GM12878 (cell line): ENCODE measurements at regions not wholly inside any gene's neighbourhood (a gene's known extent, or its start where the extent isn't known, plus 50 kb on each side); places are given as distances from the start of the nearest gene placed in this dataset.

Experiments
- ATAC-seq: fragments of 200-7000 bp; cut with Tn5 transposase; 3 replicates; pipeline ENCODE4 v1.9.1; 2020; ENCODE audit warnings: mild to moderate bottlenecking, moderate library complexity
- BruUV-seq: library from RNA; stranded (reverse); fragments of 400-500 nt; replicated peaks from 2 replicates; lab custom pipeline; 2021; lab: Mats Ljungman, UMichigan
- CTCF ChIA-PET: fragments of 300-600 bp; sonication (Branson Sonifier 250); formaldehyde crosslinking; extraction: SDS; loops from one replicate; lab custom pipeline; 2021; ENCODE audit warnings: inconsistent platforms; lab: Yijun Ruan, JAX
- POLR2A ChIA-PET: fragments of 350-600 bp; formaldehyde crosslinking; extraction: SDS; loops from one replicate; lab custom pipeline; 2021; ENCODE audit warnings: inconsistent platforms; lab: Charles Lee
- RAD21 ChIA-PET: fragments of 300-600 bp; sonication (Branson Sonifier 250); formaldehyde crosslinking; loops from one replicate; lab custom pipeline; 2023; ENCODE audit warnings: antibody characterized with exemption; ENCODE audit not compliant: unreplicated experiment; lab: Charles Lee
- SMC1A ChIA-PET: fragments of 300-600 bp; sonication (Branson Sonifier 250); formaldehyde crosslinking; loops from one replicate; lab custom pipeline; 2023; ENCODE audit not compliant: unreplicated experiment, uncharacterized antibody; lab: Charles Lee
- DNase-seq: peaks from one replicate; pipeline ENCODE4 v3.0.0-alpha.2; 2011; ENCODE audit warnings: low read depth, low spot score
- FAIRE-seq: peaks from 3 replicates; lab custom pipeline; 2011; peaks lifted over from hg19 to GRCh38; lab: Jason Lieb, UNC
- H2AFZ ChIP-seq: 2 replicates; pipeline ENCODE4 v1.6.0; 2011; ENCODE audit warnings: low read depth, low read length, control low read depth; ENCODE audit not compliant: control insufficient read depth
- H3K27ac ChIP-seq: 2 replicates; pipeline ENCODE4 v1.5.1; 2011; ENCODE audit warnings: control low read depth; ENCODE audit not compliant: control insufficient read depth, insufficient read depth
- H3K27me3 ChIP-seq, 2 experiments: replicated peaks in 1 of 2; 2 replicates each; pipeline versions ENCODE4 v1.6.0 to v1.6.1; 2011; ENCODE audit warnings: low read length in 1 of 2; ENCODE audit not compliant: control insufficient read depth in 2 of 2, insufficient read depth in 2 of 2
- H3K36me3 ChIP-seq, 2 experiments: 2 replicates each; pipeline ENCODE4 v1.5.1; 2011; ENCODE audit warnings: low read length in 1 of 2; ENCODE audit not compliant: control insufficient read depth in 2 of 2, insufficient read depth in 2 of 2
- H3K4me1 ChIP-seq: 2 replicates; pipeline ENCODE4 v1.6.1; 2011; ENCODE audit warnings: mild to moderate bottlenecking, low read length, moderate library complexity, mixed read lengths; ENCODE audit not compliant: control insufficient read depth, insufficient read depth
- H3K4me2 ChIP-seq: 2 replicates; pipeline ENCODE4 v1.6.0; 2011; ENCODE audit warnings: control low read depth; ENCODE audit not compliant: control insufficient read depth, insufficient read depth
- H3K4me3 ChIP-seq: fragments of 200-600 bp; sonication (generic); 2 replicates; pipeline ENCODE4 v1.5.1; 2016
- H3K79me2 ChIP-seq: 2 replicates; pipeline ENCODE4 v1.6.0; 2011; ENCODE audit warnings: low read length; ENCODE audit not compliant: control insufficient read depth, insufficient read depth
- H3K9ac ChIP-seq: 2 replicates; pipeline ENCODE4 v1.8.0; 2011; ENCODE audit warnings: low read length, control low read depth, mixed read lengths; ENCODE audit not compliant: control insufficient read depth, insufficient read depth
- H3K9me3 ChIP-seq: replicated peaks from 3 replicates; pipeline ENCODE4 v1.5.1; 2011; ENCODE audit warnings: mild to moderate bottlenecking, low read length; ENCODE audit not compliant: control insufficient read depth, insufficient read depth
- H4K20me1 ChIP-seq: 2 replicates; pipeline ENCODE4 v1.6.0; 2011; ENCODE audit not compliant: control insufficient read depth, insufficient read depth
- CHD1 ChIP-seq: IDR thresholded peaks from 2 replicates; pipeline ENCODE4 v1.6.1; 2012; ENCODE audit warnings: low read depth, low read length, improper control_type of control experiment
- CHD4 ChIP-seq: fragments of 200-600 bp; sonication (generic); IDR thresholded peaks from 2 replicates; pipeline ENCODE4 v1.6.1; 2016; ENCODE audit warnings: mild to moderate bottlenecking
- HDGF ChIP-seq: fragments of 450-650 bp; IDR thresholded peaks from 2 replicates; pipeline ENCODE4 v1.6.1; 2016; ENCODE audit warnings: antibody characterized with exemption
- IKZF2 ChIP-seq, 2 experiments: fragments of 450-650 bp; IDR thresholded peaks; 2 replicates each; pipeline ENCODE4 v1.6.1; 2017; ENCODE audit warnings: mild to moderate bottlenecking in 2 of 2, moderate library complexity in 2 of 2
- MYC ChIP-seq: IDR thresholded peaks from 2 replicates; pipeline ENCODE4 v1.6.1; 2011; ENCODE audit warnings: mild to moderate bottlenecking, low read length, moderate library complexity, inconsistent platforms; ENCODE audit not compliant: insufficient read depth, insufficient replicate concordance, insufficient read length, severe bottlenecking
- NRF1 ChIP-seq: conservative IDR thresholded peaks from 2 replicates; pipeline ENCODE4 v1.6.1; 2011; ENCODE audit warnings: mild to moderate bottlenecking, low read depth, low read length, improper control_type of control experiment
- POLR2AphosphoS2 ChIP-seq: IDR thresholded peaks from 2 replicates; pipeline ENCODE4 v1.6.1; 2011; ENCODE audit warnings: low read depth, mild to moderate bottlenecking, low read length, improper control_type of control experiment, moderate library complexity
- RCOR1 ChIP-seq: conservative IDR thresholded peaks from 2 replicates; pipeline ENCODE4 v1.6.1; 2012; ENCODE audit warnings: low read depth, low read length, improper control_type of control experiment
- SMAD1 ChIP-seq: fragments of 450-650 bp; IDR thresholded peaks from 2 replicates; pipeline ENCODE4 v1.6.1; 2018; ENCODE audit warnings: mild to moderate bottlenecking, low read depth; ENCODE audit not compliant: partially characterized antibody
- SPI1 ChIP-seq: IDR thresholded peaks from 2 replicates; pipeline ENCODE4 v1.6.1; 2011; ENCODE audit warnings: low read depth, mild to moderate bottlenecking, low read length, moderate library complexity, borderline replicate concordance; ENCODE audit not compliant: insufficient read depth
- TCF12 ChIP-seq: IDR thresholded peaks from 2 replicates; pipeline ENCODE4 v1.6.1; 2011; ENCODE audit warnings: low read depth, mild to moderate bottlenecking, low read length
- WRNIP1 ChIP-seq: IDR thresholded peaks from 2 replicates; pipeline ENCODE4 v1.6.1; 2011; ENCODE audit warnings: low read depth, low read length, improper control_type of control experiment, borderline replicate concordance
- ZZZ3 ChIP-seq: IDR thresholded peaks from 2 replicates; pipeline ENCODE4 v1.6.1; 2011; ENCODE audit warnings: low read depth; ENCODE audit not compliant: control insufficient read depth, insufficient read length
- WGBS: methylation state at CpG from one replicate; pipeline ENCODE4 v1.1.6; 2016; ENCODE audit warnings: low lambda C conversion rate; ENCODE audit not compliant: insufficient replicate concordance, insufficient coverage; ENCODE audit errors: missing lambda C conversion rate; 5-methylcytosine and 5-hydroxymethylcytosine counted together
- in situ Hi-C: fragments of 300-500 bp; cut with MboI; formaldehyde crosslinking; loops from 9 replicates; pipeline ENCODE4 v1.14.3; 2018; ENCODE audit warnings: mixed read lengths
- intact Hi-C: fragments of 100-400 bp; cut with micrococcal nuclease; formaldehyde crosslinking; loops from one replicate; pipeline ENCODE4 v1.14.2; 2022; ENCODE audit not compliant: unreplicated experiment

DNA sequence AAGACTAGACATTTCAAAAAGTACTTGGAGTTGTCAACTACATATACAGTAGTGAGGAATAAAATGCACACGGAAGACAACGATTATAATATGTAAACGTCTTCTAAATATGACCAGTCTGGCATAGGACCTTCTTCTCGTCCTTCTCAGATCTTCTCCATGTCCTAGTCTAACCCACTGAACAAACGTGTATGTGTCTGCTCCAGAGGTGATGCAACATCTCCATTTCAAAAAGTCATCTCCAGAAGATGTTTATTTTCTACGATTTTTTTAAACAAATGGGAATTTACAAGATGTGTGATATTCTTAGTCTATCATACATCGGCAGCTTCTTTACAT, 89.9 kb downstream of the GPX5 start:
- ChIA-PET POLR2A (no interaction called here), RAD21 (no interaction called here), SMC1A (no interaction called here), CTCF (no interaction called here)
- H3K4me2 ChIP-seq: no peak overlapping the region
- no peaks in the 10 kb centered on the region for H3K4me1 ChIP-seq
- H3K4me3 ChIP-seq: no peak overlapping the region
- no peaks in the 10 kb centered on the region for H4K20me1 ChIP-seq
- TF ChIP-seq CHD1: no peak
- no peak for TF ChIP-seq TCF12
- no peak for TF ChIP-seq HDGF
- no peak for TF ChIP-seq MYC
- no peak for TF ChIP-seq SPI1
- TF ChIP-seq POLR2AphosphoS2: no peak
- no peak overlapping the region for H3K9ac ChIP-seq
- no peak for ATAC-seq
- H3K27ac ChIP-seq: no peak overlapping the region
- no peaks in the 10 kb centered on the region; the same call in 2 of the 3 replicates for H3K9me3 ChIP-seq
- FAIRE-seq: no peak
- H3K27me3 ChIP-seq: no peaks in the 10 kb centered on the region; a peak in 1 of 4 replicates
- no peaks in the 10 kb centered on the region for H3K36me3 ChIP-seq
- DNase-seq: no peak
- intact Hi-C loops (no loop called here), in situ Hi-C loops (no loop called here)
- 49% methylated on average over 7 of the region's 7 CpGs for WGBS
- no TSS peak for BruUV-seq
- H3K79me2 ChIP-seq: no peaks in the 10 kb centered on the region
- H2AFZ ChIP-seq: no peak overlapping the region

DNA sequence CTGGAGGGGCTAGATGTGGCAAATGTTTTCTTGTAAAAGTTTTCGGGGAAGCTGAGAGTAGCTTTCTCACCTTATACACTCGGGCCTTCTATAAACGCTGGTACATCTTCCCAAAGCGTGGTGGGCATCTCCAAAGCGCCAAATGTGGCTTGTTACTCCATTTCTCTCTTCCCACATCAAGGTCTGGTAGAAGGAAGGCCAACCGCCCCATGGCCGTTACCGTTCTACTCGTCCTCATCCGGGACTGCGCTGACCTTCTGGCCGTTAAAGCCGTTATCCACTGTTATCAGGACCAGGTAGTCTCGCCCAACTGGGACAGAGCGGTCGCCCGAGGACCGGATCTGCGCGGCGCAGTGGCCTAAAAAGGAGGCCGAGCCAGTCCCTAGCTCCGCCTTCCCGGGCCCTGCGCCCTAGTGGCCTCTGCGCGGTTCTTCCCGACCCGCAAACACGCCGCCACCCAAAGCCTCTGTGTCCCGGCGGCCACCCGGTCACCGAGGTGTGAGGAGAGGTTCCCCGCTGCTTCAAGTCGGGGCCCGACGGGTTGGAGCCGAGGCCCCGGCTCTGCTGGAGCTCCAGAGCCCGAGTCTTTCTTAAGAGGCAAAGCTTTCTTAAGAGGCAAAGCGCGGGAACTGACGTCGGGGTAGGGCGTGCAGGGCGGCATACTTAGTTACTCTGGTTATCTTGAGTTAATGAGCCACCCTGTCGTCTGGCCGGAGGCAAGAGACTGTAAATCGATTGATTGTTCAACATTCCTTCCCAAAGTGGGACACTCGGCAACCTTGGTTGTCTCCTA, 90.5 kb downstream of the GPX5 start:
- intact Hi-C loops: no loop called here
- H3K79me2 ChIP-seq: no peaks in the 10 kb centered on the region
- H3K27me3 ChIP-seq: no peaks in the 10 kb centered on the region; a peak in 1 of 4 replicates
- no peak overlapping the region for H3K4me2 ChIP-seq
- no peaks in the 10 kb centered on the region for H3K4me1 ChIP-seq
- CTCF ChIA-PET: no interaction called here
- no peak for DNase-seq
- no peak overlapping the region for H2AFZ ChIP-seq
- H3K9ac ChIP-seq: no peak overlapping the region
- no peak overlapping the region for H3K27ac ChIP-seq
- RAD21 ChIA-PET: no interaction called here
- in situ Hi-C loops: no loop called here
- H3K9me3 ChIP-seq: no peaks in the 10 kb centered on the region; the same call in 2 of the 3 replicates
- H3K4me3 ChIP-seq: no peak overlapping the region
- 66% methylated on average over 52 of the region's 52 CpGs for WGBS
- FAIRE-seq: no peak
- POLR2A ChIA-PET: no interaction called here
- BruUV-seq: no TSS peak
- ATAC-seq: no peak
- SMC1A ChIA-PET: no interaction called here
- no peak for TF ChIP-seq CHD4
- no peak for TF ChIP-seq RCOR1
- TF ChIP-seq IKZF2 (IDR thresholded peaks at IDR 0.05): no peak
- TF ChIP-seq WRNIP1: no peak
- no peak for TF ChIP-seq ZZZ3
- no peak for TF ChIP-seq SMAD1
- TF ChIP-seq NRF1: no peak
- TF ChIP-seq HDGF: no peak
- no peaks in the 10 kb centered on the region for H3K36me3 ChIP-seq
- H4K20me1 ChIP-seq: no peaks in the 10 kb centered on the region
